Caco-2 (cell line): ENCODE measurements at regions not wholly inside any gene's neighbourhood (a gene's known extent, or its start where the extent isn't known, plus 50 kb on each side); places are given as distances from the start of the nearest gene placed in this dataset.

Experiments used
- BruUV-seq: library from RNA; stranded (reverse); fragments of 400-500 nt; replicated peaks from 2 replicates; lab custom pipeline; 2021; lab: Mats Ljungman, UMichigan
- CTCF ChIA-PET: fragments of 300-600 bp; sonication (Branson Sonifier 250); formaldehyde crosslinking; loops from one replicate; lab custom pipeline; 2022; ENCODE audit warnings: antibody characterized with exemption; lab: Charles Lee
- POLR2A ChIA-PET: fragments of 300-600 bp; sonication (Branson Sonifier 250); formaldehyde crosslinking; loops from one replicate; lab custom pipeline; 2022; ENCODE audit warnings: antibody characterized with exemption; lab: Charles Lee
- DNase-seq, 2 experiments: peaks; one replicate each; pipeline versions ENCODE4 v3.0.0 to v3.0.0-alpha.2; 2020 to 2022
- H3K27me3 ChIP-seq: replicated peaks from 2 replicates; pipeline ENCODE4 v1.6.0; 2011; ENCODE audit warnings: low read length; ENCODE audit not compliant: control insufficient read depth, insufficient read depth
- H3K36me3 ChIP-seq: 2 replicates; pipeline ENCODE4 v1.5.1; 2011; ENCODE audit warnings: low read length; ENCODE audit not compliant: control insufficient read depth, insufficient read depth
- H3K4me1 ChIP-seq: fragments of 250-450 bp; sonication (Bioruptor Pico); 2 replicates; pipeline ENCODE4 v1.5.1; 2020; ENCODE audit warnings: mild to moderate bottlenecking
- H3K4me3 ChIP-seq: 2 replicates; pipeline ENCODE4 v1.5.1; 2011; ENCODE audit warnings: low read depth, mild to moderate bottlenecking, control low read depth, low read length
- H3K9me3 ChIP-seq: fragments of 250-450 bp; sonication (Bioruptor Pico); 2 replicates; pipeline ENCODE4 v1.5.1; 2020; ENCODE audit warnings: mild to moderate bottlenecking, moderate library complexity
- H3K27ac Mint-ChIP-seq: one replicate; pipeline ENCODE4 v1.8.0; 2022; ENCODE audit warnings: mixed read lengths; ENCODE audit not compliant: unreplicated experiment
- H3K27me3 Mint-ChIP-seq: one replicate; pipeline ENCODE4 v1.8.0; 2022; ENCODE audit warnings: mixed read lengths; ENCODE audit not compliant: insufficient read depth, unreplicated experiment
- H3K36me3 Mint-ChIP-seq: one replicate; pipeline ENCODE4 v1.8.0; 2022; ENCODE audit warnings: mild to moderate bottlenecking, mixed read lengths; ENCODE audit not compliant: insufficient read depth, unreplicated experiment
- H3K4me1 Mint-ChIP-seq: one replicate; pipeline ENCODE4 v1.8.0; 2022; ENCODE audit warnings: low read depth, mixed read lengths; ENCODE audit not compliant: unreplicated experiment
- H3K4me3 Mint-ChIP-seq: one replicate; pipeline ENCODE4 v1.8.0; 2022; ENCODE audit warnings: mild to moderate bottlenecking, moderate library complexity, mixed read lengths; ENCODE audit not compliant: unreplicated experiment
- H3K9me3 Mint-ChIP-seq: one replicate; pipeline ENCODE4 v1.8.0; 2022; ENCODE audit warnings: mixed read lengths; ENCODE audit not compliant: unreplicated experiment
- intact Hi-C: fragments of 100-400 bp; cut with micrococcal nuclease; formaldehyde crosslinking; loops from one replicate; pipeline ENCODE4 v1.10.0; 2022; ENCODE audit not compliant: unreplicated experiment
- TF ChIP-seq, protein P1 (sequence below), 2 experiments: fragments of 200-600 bp in 1 of 2; IDR thresholded peaks; 1 replicate in 1 of 2; 2 replicates in 1 of 2; pipeline versions ENCODE4 v1.5.1 to v1.8.0; 2011 to 2022; ENCODE audit warnings: antibody characterized with exemption in 1 of 2, control low read depth in 1 of 2, inconsistent platforms in 1 of 2, low read depth in 1 of 2, low read length in 1 of 2, mild to moderate bottlenecking in 1 of 2, moderate library complexity in 1 of 2; ENCODE audit not compliant: insufficient read depth in 1 of 2, severe bottlenecking in 1 of 2, unreplicated experiment in 1 of 2

- H3K36me3 Mint-ChIP-seq: peaks cover 6% of the 10 kb centered on the region
- TF ChIP-seq, protein P1, sequence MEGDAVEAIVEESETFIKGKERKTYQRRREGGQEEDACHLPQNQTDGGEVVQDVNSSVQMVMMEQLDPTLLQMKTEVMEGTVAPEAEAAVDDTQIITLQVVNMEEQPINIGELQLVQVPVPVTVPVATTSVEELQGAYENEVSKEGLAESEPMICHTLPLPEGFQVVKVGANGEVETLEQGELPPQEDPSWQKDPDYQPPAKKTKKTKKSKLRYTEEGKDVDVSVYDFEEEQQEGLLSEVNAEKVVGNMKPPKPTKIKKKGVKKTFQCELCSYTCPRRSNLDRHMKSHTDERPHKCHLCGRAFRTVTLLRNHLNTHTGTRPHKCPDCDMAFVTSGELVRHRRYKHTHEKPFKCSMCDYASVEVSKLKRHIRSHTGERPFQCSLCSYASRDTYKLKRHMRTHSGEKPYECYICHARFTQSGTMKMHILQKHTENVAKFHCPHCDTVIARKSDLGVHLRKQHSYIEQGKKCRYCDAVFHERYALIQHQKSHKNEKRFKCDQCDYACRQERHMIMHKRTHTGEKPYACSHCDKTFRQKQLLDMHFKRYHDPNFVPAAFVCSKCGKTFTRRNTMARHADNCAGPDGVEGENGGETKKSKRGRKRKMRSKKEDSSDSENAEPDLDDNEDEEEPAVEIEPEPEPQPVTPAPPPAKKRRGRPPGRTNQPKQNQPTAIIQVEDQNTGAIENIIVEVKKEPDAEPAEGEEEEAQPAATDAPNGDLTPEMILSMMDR (IDR thresholded peaks at IDR 0.05; ENCODE audit: insufficient read depth in 1 of 2, low read depth in 1 of 2, low read length in 1 of 2, severe bottlenecking in 1 of 2, unreplicated experiment in 1 of 2): no peak
- no TSS peak for BruUV-seq
- no peak for DNase-seq
- intact Hi-C loops: no loop called here
- no peaks in the 10 kb centered on the region for H3K9me3 ChIP-seq
- no peaks in the 10 kb centered on the region for H3K27me3 Mint-ChIP-seq
- ChIA-PET CTCF (no interaction called here), POLR2A (interaction anchor here (0.6 to 0.7 kb wide), 2 partner anchors 21 to 270 kb away, joined by 3 to 4 read pairs; no protein-coding TSS in a partner anchor)
- no peaks in the 10 kb centered on the region for H3K27me3 ChIP-seq
- H3K4me1 ChIP-seq: peaks cover 23% of the 10 kb centered on the region
- H3K4me1 Mint-ChIP-seq: peaks cover 54% of the 10 kb centered on the region
- H3K36me3 ChIP-seq: no peaks in the 10 kb centered on the region
- peaks cover 18% of the 10 kb centered on the region for H3K9me3 Mint-ChIP-seq
- H3K27ac Mint-ChIP-seq: no peak overlapping the region
- H3K4me3 Mint-ChIP-seq: no peak overlapping the region
- H3K4me3 ChIP-seq: no peak overlapping the region
Observed at GRCh38 chr3:193863657-193864357, 270.8 kb downstream of the OPA1 start.

- H3K4me3 Mint-ChIP-seq: no peak overlapping the region
- intact Hi-C loops: no loop called here
- H3K4me1 Mint-ChIP-seq: peaks cover 59% of the 10 kb centered on the region
- H3K27me3 ChIP-seq: no peaks in the 10 kb centered on the region
- H3K27me3 Mint-ChIP-seq: no peaks in the 10 kb centered on the region
- TF ChIP-seq, protein P1 (IDR thresholded peaks at IDR 0.05; ENCODE audit: insufficient read depth in 1 of 2, low read depth in 1 of 2, low read length in 1 of 2, severe bottlenecking in 1 of 2, unreplicated experiment in 1 of 2): no peak
- H3K36me3 ChIP-seq: no peaks in the 10 kb centered on the region
- BruUV-seq: no TSS peak
- H3K27ac Mint-ChIP-seq: no peak overlapping the region
- H3K4me3 ChIP-seq: no peak overlapping the region
- peaks cover 18% of the 10 kb centered on the region for H3K9me3 Mint-ChIP-seq
- H3K4me1 ChIP-seq: peaks cover 38% of the 10 kb centered on the region
- CTCF ChIA-PET: no interaction called here
- H3K9me3 ChIP-seq: no peaks in the 10 kb centered on the region
- DNase-seq: no peak
- H3K36me3 Mint-ChIP-seq: peaks cover 6% of the 10 kb centered on the region
- POLR2A ChIA-PET: no interaction called here
Observed at GRCh38 chr3:193865339-193865738, 270.6 kb upstream of the HES1 start.

DNA sequence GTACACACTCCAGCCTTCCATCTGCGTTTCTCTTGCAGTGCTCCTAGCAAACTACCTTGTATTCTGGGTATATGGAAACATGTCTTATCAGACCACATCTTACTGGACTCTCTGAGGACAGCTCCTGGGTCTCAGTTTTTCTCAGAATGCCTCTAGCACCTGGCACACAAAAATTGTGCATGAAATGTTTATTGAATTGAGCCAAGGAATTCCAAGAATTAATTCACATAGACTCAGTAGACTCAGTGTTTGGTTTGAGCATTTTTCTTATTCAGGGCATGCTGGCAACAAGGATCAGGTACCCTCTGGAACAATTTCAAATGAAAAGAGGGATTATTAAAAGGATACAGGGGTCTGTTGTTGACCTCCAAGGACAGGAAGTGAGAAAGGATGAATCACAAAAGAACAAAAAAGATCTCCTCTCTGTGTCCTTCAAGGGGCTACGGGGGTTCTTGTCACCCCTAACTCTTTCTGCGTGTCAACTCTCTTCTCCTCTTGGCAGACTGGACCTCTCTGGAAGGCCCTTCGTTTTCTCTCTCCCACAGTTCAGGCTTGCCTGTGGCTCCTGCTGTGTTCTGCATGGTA is 270.0 kb upstream of the HES1 start:
- Mint-ChIP-seq H3K27ac (peak overlapping the region; percentile 20), H3K4me1 (peaks cover 63% of the 10 kb centered on the region)

More for the DNA sequence above, 270.0 kb upstream of the HES1 start:
- intact Hi-C loops: no loop called here
- ChIA-PET POLR2A (no interaction called here), CTCF (no interaction called here)
- H3K9me3 Mint-ChIP-seq: peaks cover 18% of the 10 kb centered on the region
- H3K4me1 ChIP-seq: peaks cover 44% of the 10 kb centered on the region
- H3K4me3 Mint-ChIP-seq: no peak overlapping the region
- DNase-seq: no peak
- H3K27me3 ChIP-seq: no peaks in the 10 kb centered on the region
- peaks cover 6% of the 10 kb centered on the region for H3K36me3 Mint-ChIP-seq
- no peaks in the 10 kb centered on the region for H3K27me3 Mint-ChIP-seq
- no peaks in the 10 kb centered on the region for H3K36me3 ChIP-seq
- TF ChIP-seq, protein P1 (IDR thresholded peaks at IDR 0.05; ENCODE audit: insufficient read depth in 1 of 2, low read depth in 1 of 2, low read length in 1 of 2, severe bottlenecking in 1 of 2, unreplicated experiment in 1 of 2): no peak
- BruUV-seq: no TSS peak
- H3K4me3 ChIP-seq: no peak overlapping the region
- no peaks in the 10 kb centered on the region for H3K9me3 ChIP-seq
